ENCODE measurements at regions not wholly inside any gene's neighbourhood (a gene's known extent, or its start where the extent isn't known, plus 50 kb on each side); places are given as distances from the start of the nearest gene placed in this dataset.

GRCh38 chr11:15890031-15890713 lies 466.2 kb downstream of the SOX6 start:
- no peak for TF ChIP-seq CTCF (IDR thresholded peaks at IDR 0.05; ENCODE audit: insufficient read depth, low read length, missing control alignments)
- no peak overlapping the region for H3K4me3 ChIP-seq (ENCODE audit: low read depth, low read length)
- ChIA-PET POLR2A (interaction anchor here (0.6 kb wide), 1 partner anchor 717 kb away, joined by 3 read pairs; no protein-coding TSS in a partner anchor), CTCF (interaction anchor here (1.6 kb wide), 1 partner anchor 70 kb away, joined by 5 read pairs; no protein-coding TSS in a partner anchor)
- DNase-seq (ENCODE audit: low read depth, low spot score), result peak; percentile 59

GRCh38 chr11:15893080-15893492 lies 463.3 kb downstream of the SOX6 start:
- no peak for TF ChIP-seq CTCF (IDR thresholded peaks at IDR 0.05; ENCODE audit: insufficient read depth, low read length, missing control alignments)
- ChIA-PET POLR2A (interaction anchor here (0.6 kb wide), 1 partner anchor 396 kb away, joined by 3 read pairs; no protein-coding TSS in a partner anchor), CTCF (interaction anchor here (0.9 to 1.7 kb wide), 2 partner anchors 21 to 54 kb away, joined by 3 to 5 read pairs; no protein-coding TSS in a partner anchor)
- no peak overlapping the region for H3K4me3 ChIP-seq (ENCODE audit: low read depth, low read length)
- peak; percentile 94 for DNase-seq (ENCODE audit: low read depth, low spot score)

- no peak for TF ChIP-seq CTCF (IDR thresholded peaks at IDR 0.05; ENCODE audit: insufficient read depth, low read length, missing control alignments)
- H3K4me3 ChIP-seq (ENCODE audit: low read depth, low read length), result no peak overlapping the region
- ChIA-PET CTCF (no interaction called here), POLR2A (no interaction called here)
- no peak for DNase-seq (ENCODE audit: low read depth, low spot score)
These were observed 460.3 kb downstream of the SOX6 start for GRCh38 chr11:15896026-15896425.

GRCh38 chr11:15896530-15896929 lies 459.8 kb downstream of the SOX6 start:
- DNase-seq (ENCODE audit: low read depth, low spot score), result no peak
- ChIA-PET POLR2A (no interaction called here), CTCF (no interaction called here)
- TF ChIP-seq CTCF (IDR thresholded peaks at IDR 0.05; ENCODE audit: insufficient read depth, low read length, missing control alignments), result no peak
- H3K4me3 ChIP-seq (ENCODE audit: low read depth, low read length), result no peak overlapping the region

- ChIA-PET POLR2A (no interaction called here), CTCF (no interaction called here)
- no peak for DNase-seq (ENCODE audit: low read depth, low spot score)
- TF ChIP-seq CTCF (IDR thresholded peaks at IDR 0.05; ENCODE audit: insufficient read depth, low read length, missing control alignments), result no peak
- no peak overlapping the region for H3K4me3 ChIP-seq (ENCODE audit: low read depth, low read length)
These were observed 459.0 kb downstream of the SOX6 start for GRCh38 chr11:15897211-15897960.

- POLR2A ChIA-PET, result no interaction called here
- DNase-seq (ENCODE audit: low read depth, low spot score), result no peak
- no peak for TF ChIP-seq CTCF (IDR thresholded peaks at IDR 0.05; ENCODE audit: insufficient read depth, low read length, missing control alignments)
- H3K4me3 ChIP-seq (ENCODE audit: low read depth, low read length), result no peak overlapping the region
- CTCF ChIA-PET, result interaction anchor here (1.1 to 1.2 kb wide), 2 partner anchors 9 kb away, joined by 3 to 4 read pairs; no protein-coding TSS in a partner anchor
These were observed 455.3 kb downstream of the SOX6 start for GRCh38 chr11:15901054-15901453.
